Germinal center (tissue), 1 donor: ENCODE measurements at regions not wholly inside any gene's neighbourhood (a gene's known extent, or its start where the extent isn't known, plus 50 kb on each side); places are given as distances from the start of the nearest gene placed in this dataset.
"Not testable (repeated sequence)": the region's sequence is repeated elsewhere in the genome, so short reads cannot be mapped to it uniquely, and the experiment has no call there.

Experiments used
- DNase-seq: peaks from one replicate; pipeline ENCODE4 v3.0.0; 2012; ENCODE audit warnings: mixed read lengths, low spot score

- DNase-seq = not testable (repeated sequence)
Measured at GRCh38 chr3:71925511-71926261, 140.7 kb upstream of the PROK2 start.

GRCh38 chr3:71924721-71925120 lies 139.8 kb upstream of the PROK2 start:
- DNase-seq = no peak

GRCh38 chr3:71921036-71921435 lies 136.1 kb upstream of the PROK2 start:
- DNase-seq = no peak

GRCh38 chr3:71919572-71919971 lies 134.6 kb upstream of the PROK2 start:
- DNase-seq = no peak

- DNase-seq = no peak
Measured at GRCh38 chr3:71917545-71917944, 132.6 kb upstream of the PROK2 start.

- DNase-seq = no peak
Measured at GRCh38 chr3:71916747-71917369, 131.9 kb upstream of the PROK2 start.

- DNase-seq = no peak
Measured at GRCh38 chr3:71912839-71913495, 128.0 kb upstream of the PROK2 start.

GRCh38 chr3:71910108-71910507 lies 125.2 kb upstream of the PROK2 start:
- DNase-seq = no peak

- no peak for DNase-seq
Measured at GRCh38 chr3:71907996-71908395, 123.0 kb upstream of the PROK2 start.

GRCh38 chr3:71906976-71907375 lies 122.0 kb upstream of the PROK2 start:
- DNase-seq = no peak

GRCh38 chr3:71905426-71905825 lies 120.5 kb upstream of the PROK2 start:
- peak; percentile 73 for DNase-seq

GRCh38 chr3:71903936-71904335 lies 119.0 kb upstream of the PROK2 start:
- no peak for DNase-seq

- DNase-seq = no peak
Measured at GRCh38 chr3:71903112-71903495, 118.2 kb upstream of the PROK2 start.

- no peak for DNase-seq
Measured at GRCh38 chr3:71902258-71903111, 117.5 kb upstream of the PROK2 start.

- DNase-seq = no peak
Measured at GRCh38 chr3:71901645-71902044, 116.7 kb upstream of the PROK2 start.

GRCh38 chr3:71900057-71900456 lies 115.1 kb upstream of the PROK2 start:
- DNase-seq = no peak

GRCh38 chr3:71896751-71897150 lies 111.8 kb upstream of the PROK2 start:
- no peak for DNase-seq

- DNase-seq = no peak
Measured at GRCh38 chr3:71893702-71894479, 108.9 kb upstream of the PROK2 start.

- no peak for DNase-seq
Measured at GRCh38 chr3:71893122-71893521, 108.2 kb upstream of the PROK2 start.

GRCh38 chr3:71891483-71891882 lies 106.5 kb upstream of the PROK2 start:
- no peak for DNase-seq

GRCh38 chr3:71890356-71890931 lies 105.5 kb upstream of the PROK2 start:
- no peak for DNase-seq
